Heart left ventricle (tissue), 13 donors: ENCODE measurements at regions not wholly inside any gene's neighbourhood (a gene's known extent, or its start where the extent isn't known, plus 50 kb on each side); places are given as distances from the start of the nearest gene placed in this dataset.

Experiments used
- POLR2A ChIP-seq, 2 donors: fragments of 450-650 bp; IDR thresholded peaks; one replicate each; pipeline ENCODE4 v1.6.1; 2017; ENCODE audit warnings: antibody characterized with exemption in 2 of 2, mild to moderate bottlenecking in 2 of 2, moderate library complexity in 2 of 2
- TF ChIP-seq, protein P1 (sequence below), 12 donors: fragments of 200-600 bp; sonication (generic) in 4 of 12; IDR thresholded peaks; one replicate each; pipeline versions ENCODE4 v1.5.0 to v1.8.0; 2018 to 2022; ENCODE audit warnings: antibody characterized with exemption in 12 of 12, mild to moderate bottlenecking in 5 of 12
- donor health status: ischemic (EF 13 %, LVEDD 7.1; RV severe dilation, severe dysfunction).
- donor health status: DM: no; HTN: yes; CAD: no.
- donor health status: DM: no; HTN: no; CAD: no.
- donor health status: ischemic (EF 25% LVEDD 6.9; RV normal size, moderate dysfunction).
- donor health status: ischemic (EF 25% LVEDD 5.7; RV mildly dilated, moderate dysfunction).
- donor health status: ischemic (EF 35%, LVEDD 5.7; RV mildly dilated, moderate dysfunction).
- donor health status: nonischemic (EF 11% LVEDD 7.7; RV severe dilation, severe dysfunction).
- donor health status: DM: yes; HTN: yes; CAD: no.
- donor health status: PGD.
- donor health status: ischemic (EF 29% LVEDD 5.4; RV normal size, mild dysfunction).
- donor health status: nonischemic (EF 23%, LVEDD 6.1; RV moderate dilation, normal function).

- TF ChIP-seq, protein P1, sequence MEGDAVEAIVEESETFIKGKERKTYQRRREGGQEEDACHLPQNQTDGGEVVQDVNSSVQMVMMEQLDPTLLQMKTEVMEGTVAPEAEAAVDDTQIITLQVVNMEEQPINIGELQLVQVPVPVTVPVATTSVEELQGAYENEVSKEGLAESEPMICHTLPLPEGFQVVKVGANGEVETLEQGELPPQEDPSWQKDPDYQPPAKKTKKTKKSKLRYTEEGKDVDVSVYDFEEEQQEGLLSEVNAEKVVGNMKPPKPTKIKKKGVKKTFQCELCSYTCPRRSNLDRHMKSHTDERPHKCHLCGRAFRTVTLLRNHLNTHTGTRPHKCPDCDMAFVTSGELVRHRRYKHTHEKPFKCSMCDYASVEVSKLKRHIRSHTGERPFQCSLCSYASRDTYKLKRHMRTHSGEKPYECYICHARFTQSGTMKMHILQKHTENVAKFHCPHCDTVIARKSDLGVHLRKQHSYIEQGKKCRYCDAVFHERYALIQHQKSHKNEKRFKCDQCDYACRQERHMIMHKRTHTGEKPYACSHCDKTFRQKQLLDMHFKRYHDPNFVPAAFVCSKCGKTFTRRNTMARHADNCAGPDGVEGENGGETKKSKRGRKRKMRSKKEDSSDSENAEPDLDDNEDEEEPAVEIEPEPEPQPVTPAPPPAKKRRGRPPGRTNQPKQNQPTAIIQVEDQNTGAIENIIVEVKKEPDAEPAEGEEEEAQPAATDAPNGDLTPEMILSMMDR (IDR thresholded peaks at IDR 0.05): no peak
- TF ChIP-seq POLR2A (IDR thresholded peaks at IDR 0.05): no peak
These were observed 307.3 kb upstream of the G2E3 start for GRCh38 chr14:30251557-30252100.
